ENCODE measurements at regions not wholly inside any gene's neighbourhood (a gene's known extent, or its start where the extent isn't known, plus 50 kb on each side); places are given as distances from the start of the nearest gene placed in this dataset.

GRCh38 chr2:52676056-52676455, 1091.5 kb upstream of the CHAC2 start:
- H3K27ac Mint-ChIP-seq = no peak overlapping the region
- peaks cover 3 to 24% (median 10%) of the 10 kb centered on the region in 9 donors for H3K9me3 Mint-ChIP-seq
- POLR2A ChIA-PET = no interaction called here
- DNase-seq = no peak
- no peak overlapping the region for H3K4me3 Mint-ChIP-seq
- no peaks in the 10 kb centered on the region for H3K36me3 Mint-ChIP-seq
- no peaks in the 10 kb centered on the region for H3K27me3 Mint-ChIP-seq
- no peak for ATAC-seq
- no peaks in the 10 kb centered on the region for H3K4me1 Mint-ChIP-seq

DNA sequence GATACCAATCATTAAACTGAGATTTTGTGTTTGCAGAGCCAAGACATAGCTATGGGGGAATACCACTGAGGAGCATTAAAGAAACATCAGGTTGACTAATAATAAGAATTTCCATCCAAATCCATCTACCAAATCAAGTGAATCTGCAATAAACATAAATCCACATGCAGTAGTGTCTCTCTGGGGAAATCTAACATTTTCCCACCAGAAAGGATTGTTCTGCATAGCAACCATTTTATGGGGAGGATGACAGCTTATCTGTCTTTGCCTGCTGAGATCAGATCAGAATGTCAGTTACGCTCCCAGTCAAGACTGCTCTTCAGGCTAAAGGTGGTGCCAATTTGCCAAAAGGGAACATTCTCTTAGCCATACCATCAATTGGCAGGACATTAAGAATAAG, 1098.9 kb upstream of the CHAC2 start:
- H3K9me3 Mint-ChIP-seq = peaks cover 6 to 19% (median 9%) of the 10 kb centered on the region in 9 donors
- ATAC-seq = no peak
- no peaks in the 10 kb centered on the region for H3K27me3 Mint-ChIP-seq
- no peak overlapping the region for H3K27ac Mint-ChIP-seq
- POLR2A ChIA-PET = no interaction called here
- no peaks in the 10 kb centered on the region for H3K4me1 Mint-ChIP-seq
- H3K36me3 Mint-ChIP-seq = no peaks in the 10 kb centered on the region
- DNase-seq = no peak
- no peak overlapping the region for H3K4me3 Mint-ChIP-seq

DNA sequence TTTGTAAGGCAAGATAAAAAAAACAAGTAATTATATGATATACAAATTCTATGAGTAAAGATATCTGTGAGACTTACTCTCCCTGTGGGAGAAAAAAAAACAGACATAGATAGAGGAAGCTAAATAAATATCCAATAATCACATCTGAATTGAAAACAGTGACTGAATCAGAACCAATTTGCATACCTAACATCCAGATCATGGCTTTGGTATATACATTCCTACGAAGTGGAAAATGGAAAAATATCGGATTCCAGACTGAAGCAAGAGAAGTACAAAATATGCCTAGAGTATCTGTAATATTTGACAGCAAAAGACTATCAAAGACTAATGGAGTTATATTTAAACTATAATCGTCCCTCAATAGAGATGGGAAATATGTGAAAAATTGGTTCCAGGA, 1108.1 kb upstream of the CHAC2 start:
- DNase-seq = no peak
- Mint-ChIP-seq H3K27me3 (no peaks in the 10 kb centered on the region), H3K4me3 (no peak overlapping the region), H3K36me3 (no peaks in the 10 kb centered on the region), H3K9me3 (peaks cover 0 to 21% (median 2%) of the 10 kb centered on the region in 9 donors), H3K4me1 (no peaks in the 10 kb centered on the region), H3K27ac (no peak overlapping the region)
- ATAC-seq = no peak
- POLR2A ChIA-PET = no interaction called here

GRCh38 chr2:52658598-52658997, 1109.0 kb upstream of the CHAC2 start:
- no peak for ATAC-seq
- DNase-seq = no peak
- Mint-ChIP-seq H3K27ac (no peak overlapping the region), H3K36me3 (no peaks in the 10 kb centered on the region), H3K4me1 (no peaks in the 10 kb centered on the region), H3K9me3 (peaks cover 0 to 21% (median 2%) of the 10 kb centered on the region in 9 donors), H3K4me3 (no peak overlapping the region), H3K27me3 (no peaks in the 10 kb centered on the region)
- POLR2A ChIA-PET = no interaction called here

- POLR2A ChIA-PET = no interaction called here
- Mint-ChIP-seq H3K9me3 (peaks cover 0 to 20% (median 9%) of the 10 kb centered on the region in 9 donors), H3K27me3 (no peaks in the 10 kb centered on the region), H3K27ac (no peak overlapping the region), H3K36me3 (no peaks in the 10 kb centered on the region), H3K4me1 (no peaks in the 10 kb centered on the region), H3K4me3 (no peak overlapping the region)
- ATAC-seq (no peak), DNase-seq (no peak)
These were observed 1127.9 kb upstream of the CHAC2 start for GRCh38 chr2:52639692-52640091.

DNA sequence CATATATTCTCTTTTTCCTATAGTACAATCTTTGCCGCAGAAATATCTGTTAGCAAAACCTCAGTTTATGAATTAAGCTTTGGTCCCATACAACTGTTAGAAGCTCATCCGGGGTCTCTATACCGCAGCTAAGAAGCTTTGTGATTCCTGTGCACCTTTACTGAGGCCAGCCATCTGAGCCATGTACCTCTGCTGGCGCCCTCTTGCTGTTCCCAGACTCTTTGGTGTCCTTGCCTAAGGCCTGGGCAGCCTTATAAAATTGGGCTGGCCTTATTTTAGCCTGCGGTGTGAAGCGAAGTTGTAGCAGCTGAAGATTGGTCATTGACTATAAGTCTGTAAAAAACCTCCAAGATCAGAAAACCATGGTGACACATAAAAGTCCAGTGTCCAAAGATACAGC, 1135.1 kb upstream of the CHAC2 start:
- Mint-ChIP-seq H3K27ac (no peak overlapping the region), H3K9me3 (peaks cover 3 to 20% (median 12%) of the 10 kb centered on the region in 9 donors), H3K27me3 (no peaks in the 10 kb centered on the region), H3K4me3 (no peak overlapping the region), H3K36me3 (no peaks in the 10 kb centered on the region), H3K4me1 (no peaks in the 10 kb centered on the region)
- no peak for ATAC-seq
- POLR2A ChIA-PET = no interaction called here
- DNase-seq = no peak

GRCh38 chr2:52629944-52630343, 1137.7 kb upstream of the CHAC2 start:
- peaks cover 0 to 16% (median 11%) of the 10 kb centered on the region in 9 donors for H3K9me3 Mint-ChIP-seq
- H3K36me3 Mint-ChIP-seq = no peaks in the 10 kb centered on the region
- no peak for DNase-seq
- H3K4me1 Mint-ChIP-seq = no peaks in the 10 kb centered on the region
- no peak for ATAC-seq
- H3K27ac Mint-ChIP-seq = no peak overlapping the region
- H3K4me3 Mint-ChIP-seq = no peak overlapping the region
- H3K27me3 Mint-ChIP-seq = no peaks in the 10 kb centered on the region
- POLR2A ChIA-PET = no interaction called here

DNA sequence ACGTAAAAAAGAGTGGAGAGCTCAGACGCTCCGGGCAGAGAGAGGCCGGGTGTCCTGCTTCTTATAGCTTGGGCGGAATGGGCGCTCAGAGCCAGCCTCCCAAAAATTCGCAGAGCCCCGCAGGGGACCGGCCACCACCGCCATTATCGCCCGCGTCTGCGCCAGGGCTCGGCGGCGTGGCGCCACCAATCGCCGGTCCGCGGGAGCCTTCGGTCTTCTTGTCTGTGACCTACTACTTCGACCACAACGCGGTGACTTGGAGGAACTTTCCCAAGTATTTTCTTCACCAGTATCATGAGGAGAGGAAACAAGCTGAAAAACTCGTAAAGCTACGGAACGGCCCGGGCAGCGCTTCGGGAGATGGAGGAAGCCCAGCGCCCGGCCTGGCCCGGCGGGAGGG, 1138.1 kb upstream of the CHAC2 start:
- H3K4me1 Mint-ChIP-seq = no peaks in the 10 kb centered on the region
- H3K36me3 Mint-ChIP-seq = no peaks in the 10 kb centered on the region
- H3K27me3 Mint-ChIP-seq = no peaks in the 10 kb centered on the region
- no peak for DNase-seq
- no peak overlapping the region for H3K4me3 Mint-ChIP-seq
- H3K27ac Mint-ChIP-seq = no peak overlapping the region
- ATAC-seq = no peak
- POLR2A ChIA-PET = no interaction called here
- H3K9me3 Mint-ChIP-seq = peaks cover 0 to 20% (median 11%) of the 10 kb centered on the region in 9 donors

- Mint-ChIP-seq H3K4me1 (no peaks in the 10 kb centered on the region), H3K27ac (no peak overlapping the region), H3K36me3 (no peaks in the 10 kb centered on the region), H3K9me3 (peaks cover 0 to 31% (median 0%) of the 10 kb centered on the region in 9 donors), H3K27me3 (no peaks in the 10 kb centered on the region), H3K4me3 (no peak overlapping the region)
- ATAC-seq (no peak), DNase-seq (no peak)
- POLR2A ChIA-PET = no interaction called here
These were observed 1145.3 kb upstream of the CHAC2 start for GRCh38 chr2:52622266-52622665.

- no peak for ATAC-seq
These were observed 1154.5 kb upstream of the CHAC2 start for GRCh38 chr2:52613064-52613463.

DNA sequence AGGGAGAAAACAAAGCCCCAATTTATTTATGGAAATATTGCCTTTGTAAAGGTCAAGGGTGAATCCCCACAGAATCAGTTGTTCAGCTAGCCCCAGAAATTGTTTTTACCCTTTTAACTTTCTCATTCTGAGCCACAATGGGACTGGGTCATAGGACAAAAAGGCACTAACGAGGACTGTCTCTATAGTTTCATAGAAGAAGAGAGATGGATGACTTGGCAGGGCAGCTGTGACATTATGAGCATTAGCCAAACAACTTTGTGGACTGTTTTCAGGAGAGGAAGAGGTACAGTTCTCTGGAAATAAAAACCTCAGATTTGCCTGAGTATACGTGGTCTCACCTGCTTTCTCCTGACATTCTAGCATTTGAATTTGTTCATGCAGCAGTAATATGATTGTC, 1155.8 kb upstream of the CHAC2 start:
- H3K4me1 Mint-ChIP-seq = no peaks in the 10 kb centered on the region
- POLR2A ChIA-PET = no interaction called here
- ATAC-seq = no peak

More at GRCh38 chr2:52613064-52613463, 1154.5 kb upstream of the CHAC2 start:
- no peaks in the 10 kb centered on the region for H3K36me3 Mint-ChIP-seq
- peaks cover 0 to 11% (median 7%) of the 10 kb centered on the region in 9 donors for H3K9me3 Mint-ChIP-seq
- H3K27me3 Mint-ChIP-seq = no peaks in the 10 kb centered on the region
- POLR2A ChIA-PET = no interaction called here
- no peak overlapping the region for H3K27ac Mint-ChIP-seq
- DNase-seq = no peak
- no peak overlapping the region for H3K4me3 Mint-ChIP-seq
- no peaks in the 10 kb centered on the region for H3K4me1 Mint-ChIP-seq

GRCh38 chr2:52608030-52608429, 1159.6 kb upstream of the CHAC2 start:
- Mint-ChIP-seq H3K27me3 (no peaks in the 10 kb centered on the region), H3K4me3 (no peak overlapping the region), H3K4me1 (no peaks in the 10 kb centered on the region), H3K36me3 (no peaks in the 10 kb centered on the region), H3K9me3 (peaks cover 0 to 17% (median 4%) of the 10 kb centered on the region in 9 donors), H3K27ac (no peak overlapping the region)
- DNase-seq = no peak
- ATAC-seq = no peak
- POLR2A ChIA-PET = no interaction called here

More for the DNA sequence above, 1155.8 kb upstream of the CHAC2 start:
- Mint-ChIP-seq H3K36me3 (no peaks in the 10 kb centered on the region), H3K4me3 (no peak overlapping the region), H3K9me3 (peaks cover 0 to 12% (median 6%) of the 10 kb centered on the region in 9 donors), H3K27ac (no peak overlapping the region), H3K27me3 (no peaks in the 10 kb centered on the region)
- no peak for DNase-seq

- Mint-ChIP-seq H3K4me1 (no peaks in the 10 kb centered on the region), H3K36me3 (no peaks in the 10 kb centered on the region), H3K4me3 (no peak overlapping the region), H3K27ac (no peak overlapping the region), H3K27me3 (no peaks in the 10 kb centered on the region), H3K9me3 (peaks cover 0 to 8% (median 2%) of the 10 kb centered on the region in 9 donors)
- POLR2A ChIA-PET = no interaction called here
- no peak for DNase-seq
- no peak for ATAC-seq
These were observed 1170.3 kb upstream of the CHAC2 start for GRCh38 chr2:52597346-52597745.

GRCh38 chr2:52594026-52594425, 1173.6 kb upstream of the CHAC2 start:
- ATAC-seq (no peak), DNase-seq (no peak)
- Mint-ChIP-seq H3K4me1 (no peaks in the 10 kb centered on the region), H3K36me3 (peaks cover 0 to 4% (median 0%) of the 10 kb centered on the region in 3 donors), H3K27ac (no peak overlapping the region), H3K9me3 (peaks cover 5 to 27% (median 20%) of the 10 kb centered on the region in 9 donors), H3K4me3 (no peak overlapping the region), H3K27me3 (no peaks in the 10 kb centered on the region)
- POLR2A ChIA-PET = no interaction called here

Measured in naive thymus-derived CD8-positive, alpha-beta T cell (primary cell).